ENCODE measurements at regions not wholly inside any gene's neighbourhood (a gene's known extent, or its start where the extent isn't known, plus 50 kb on each side); places are given as distances from the start of the nearest gene placed in this dataset.

GRCh38 chr17:63039342-63039741, 73.3 kb downstream of the TANC2 start:
- TF ChIP-seq, protein P1, sequence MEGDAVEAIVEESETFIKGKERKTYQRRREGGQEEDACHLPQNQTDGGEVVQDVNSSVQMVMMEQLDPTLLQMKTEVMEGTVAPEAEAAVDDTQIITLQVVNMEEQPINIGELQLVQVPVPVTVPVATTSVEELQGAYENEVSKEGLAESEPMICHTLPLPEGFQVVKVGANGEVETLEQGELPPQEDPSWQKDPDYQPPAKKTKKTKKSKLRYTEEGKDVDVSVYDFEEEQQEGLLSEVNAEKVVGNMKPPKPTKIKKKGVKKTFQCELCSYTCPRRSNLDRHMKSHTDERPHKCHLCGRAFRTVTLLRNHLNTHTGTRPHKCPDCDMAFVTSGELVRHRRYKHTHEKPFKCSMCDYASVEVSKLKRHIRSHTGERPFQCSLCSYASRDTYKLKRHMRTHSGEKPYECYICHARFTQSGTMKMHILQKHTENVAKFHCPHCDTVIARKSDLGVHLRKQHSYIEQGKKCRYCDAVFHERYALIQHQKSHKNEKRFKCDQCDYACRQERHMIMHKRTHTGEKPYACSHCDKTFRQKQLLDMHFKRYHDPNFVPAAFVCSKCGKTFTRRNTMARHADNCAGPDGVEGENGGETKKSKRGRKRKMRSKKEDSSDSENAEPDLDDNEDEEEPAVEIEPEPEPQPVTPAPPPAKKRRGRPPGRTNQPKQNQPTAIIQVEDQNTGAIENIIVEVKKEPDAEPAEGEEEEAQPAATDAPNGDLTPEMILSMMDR (conservative IDR thresholded peaks at IDR 0.05), result no peak
- TF ChIP-seq ZFX (IDR thresholded peaks at IDR 0.05), result no peak

Measured in C4-2B (cell line).